ENCODE measurements at regions not wholly inside any gene's neighbourhood (a gene's known extent, or its start where the extent isn't known, plus 50 kb on each side); places are given as distances from the start of the nearest gene placed in this dataset.

GRCh38 chr13:110788778-110789177, 75.3 kb downstream of the ING1 start:
- H3K4me3 ChIP-seq (ENCODE audit: low read depth, low read length, poor library complexity, severe bottlenecking), result no peak overlapping the region
- ChIA-PET POLR2A (ENCODE audit: low non-redundant PET) (no interaction called here), CTCF (no interaction called here)
- intact Hi-C loops (cut with micrococcal nuclease; ENCODE audit: unreplicated experiment), result no loop called here
- TF ChIP-seq, protein P1, sequence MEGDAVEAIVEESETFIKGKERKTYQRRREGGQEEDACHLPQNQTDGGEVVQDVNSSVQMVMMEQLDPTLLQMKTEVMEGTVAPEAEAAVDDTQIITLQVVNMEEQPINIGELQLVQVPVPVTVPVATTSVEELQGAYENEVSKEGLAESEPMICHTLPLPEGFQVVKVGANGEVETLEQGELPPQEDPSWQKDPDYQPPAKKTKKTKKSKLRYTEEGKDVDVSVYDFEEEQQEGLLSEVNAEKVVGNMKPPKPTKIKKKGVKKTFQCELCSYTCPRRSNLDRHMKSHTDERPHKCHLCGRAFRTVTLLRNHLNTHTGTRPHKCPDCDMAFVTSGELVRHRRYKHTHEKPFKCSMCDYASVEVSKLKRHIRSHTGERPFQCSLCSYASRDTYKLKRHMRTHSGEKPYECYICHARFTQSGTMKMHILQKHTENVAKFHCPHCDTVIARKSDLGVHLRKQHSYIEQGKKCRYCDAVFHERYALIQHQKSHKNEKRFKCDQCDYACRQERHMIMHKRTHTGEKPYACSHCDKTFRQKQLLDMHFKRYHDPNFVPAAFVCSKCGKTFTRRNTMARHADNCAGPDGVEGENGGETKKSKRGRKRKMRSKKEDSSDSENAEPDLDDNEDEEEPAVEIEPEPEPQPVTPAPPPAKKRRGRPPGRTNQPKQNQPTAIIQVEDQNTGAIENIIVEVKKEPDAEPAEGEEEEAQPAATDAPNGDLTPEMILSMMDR (conservative IDR thresholded peaks at IDR 0.05; ENCODE audit: low read depth, low read length), result no peak
- no peak for TF ChIP-seq EZH2 (IDR thresholded peaks at IDR 0.05; ENCODE audit: borderline replicate concordance, low read depth, low read length, poor library complexity, severe bottlenecking)
- peaks cover 3% of the 10 kb centered on the region for H3K27me3 ChIP-seq (replicated peaks; ENCODE audit: insufficient read depth, low read depth, low read length, poor library complexity)
- H3K4me1 ChIP-seq (ENCODE audit: insufficient read depth, low read length, poor library complexity, severe bottlenecking), result no peaks in the 10 kb centered on the region
- peaks cover 6% of the 10 kb centered on the region for H3K9me3 ChIP-seq (ENCODE audit: low read depth, low read length, poor library complexity, severe bottlenecking)
- DNase-seq (ENCODE audit: low spot score), result no peak
- BruUV-seq (replicated peaks), result no TSS peak
- no peak overlapping the region for H3K27ac ChIP-seq (ENCODE audit: low read depth, low read length, poor library complexity, severe bottlenecking)
- H3K36me3 ChIP-seq (ENCODE audit: insufficient read depth, low read length, poor library complexity, severe bottlenecking), result no peaks in the 10 kb centered on the region

DNA sequence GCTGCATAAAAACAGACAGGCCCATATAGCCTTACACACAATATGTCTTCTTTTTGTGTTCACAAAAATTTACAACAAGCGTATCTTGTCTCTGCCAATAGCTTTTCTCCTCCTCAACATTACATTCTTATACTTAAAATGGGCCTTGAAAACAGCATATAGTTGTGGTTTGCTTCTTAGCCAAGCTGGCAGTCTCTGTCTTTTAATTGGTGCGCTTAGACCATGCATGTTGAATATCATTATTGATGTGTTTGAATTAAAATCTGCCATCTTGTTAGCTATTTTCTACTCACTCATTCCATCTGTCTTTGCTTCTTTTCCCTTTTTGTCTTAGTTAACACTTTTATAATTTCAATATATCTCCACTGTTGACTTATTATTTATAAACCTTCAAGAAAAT, 76.4 kb downstream of the ING1 start:
- ChIA-PET POLR2A (ENCODE audit: low non-redundant PET) (no interaction called here), CTCF (no interaction called here)
- H3K4me3 ChIP-seq (ENCODE audit: low read depth, low read length, poor library complexity, severe bottlenecking), result no peak overlapping the region
- intact Hi-C loops (cut with micrococcal nuclease; ENCODE audit: unreplicated experiment), result no loop called here
- no peak for DNase-seq (ENCODE audit: low spot score)
- no peaks in the 10 kb centered on the region for H3K36me3 ChIP-seq (ENCODE audit: insufficient read depth, low read length, poor library complexity, severe bottlenecking)
- TF ChIP-seq, protein P1 (conservative IDR thresholded peaks at IDR 0.05; ENCODE audit: low read depth, low read length), result no peak
- TF ChIP-seq EZH2 (IDR thresholded peaks at IDR 0.05; ENCODE audit: borderline replicate concordance, low read depth, low read length, poor library complexity, severe bottlenecking), result no peak
- H3K27me3 ChIP-seq (replicated peaks; ENCODE audit: insufficient read depth, low read depth, low read length, poor library complexity), result peaks cover 3% of the 10 kb centered on the region
- H3K27ac ChIP-seq (ENCODE audit: low read depth, low read length, poor library complexity, severe bottlenecking), result no peak overlapping the region
- H3K4me1 ChIP-seq (ENCODE audit: insufficient read depth, low read length, poor library complexity, severe bottlenecking), result no peaks in the 10 kb centered on the region
- H3K9me3 ChIP-seq (ENCODE audit: low read depth, low read length, poor library complexity, severe bottlenecking), result peaks cover 6% of the 10 kb centered on the region
- no TSS peak for BruUV-seq (replicated peaks)

- no peak for DNase-seq (ENCODE audit: low spot score)
- TF ChIP-seq, protein P1 (conservative IDR thresholded peaks at IDR 0.05; ENCODE audit: low read depth, low read length), result no peak
- no peak for TF ChIP-seq EZH2 (IDR thresholded peaks at IDR 0.05; ENCODE audit: borderline replicate concordance, low read depth, low read length, poor library complexity, severe bottlenecking)
- ChIA-PET CTCF (no interaction called here), POLR2A (ENCODE audit: low non-redundant PET) (interaction anchor here (0.6 kb wide), 1 partner anchor 75 kb away, joined by 3 read pairs; no protein-coding TSS in a partner anchor)
- Histone ChIP-seq H3K4me3 (ENCODE audit: low read depth, low read length, poor library complexity, severe bottlenecking) (no peak overlapping the region), H3K27ac (ENCODE audit: low read depth, low read length, poor library complexity, severe bottlenecking) (no peak overlapping the region), H3K27me3 (replicated peaks; ENCODE audit: insufficient read depth, low read depth, low read length, poor library complexity) (peaks cover 3% of the 10 kb centered on the region), H3K4me1 (ENCODE audit: insufficient read depth, low read length, poor library complexity, severe bottlenecking) (no peaks in the 10 kb centered on the region), H3K9me3 (ENCODE audit: low read depth, low read length, poor library complexity, severe bottlenecking) (peaks cover 6% of the 10 kb centered on the region), H3K36me3 (ENCODE audit: insufficient read depth, low read length, poor library complexity, severe bottlenecking) (no peaks in the 10 kb centered on the region)
- no TSS peak for BruUV-seq (replicated peaks)
- intact Hi-C loops (cut with micrococcal nuclease; ENCODE audit: unreplicated experiment), result no loop called here
Measured at GRCh38 chr13:110790371-110790770, 76.9 kb downstream of the ING1 start.
